Endothelial cell of umbilical vein (primary cell): ENCODE measurements at regions not wholly inside any gene's neighbourhood (a gene's known extent, or its start where the extent isn't known, plus 50 kb on each side); places are given as distances from the start of the nearest gene placed in this dataset.

Experiments
- BruUV-seq: library from RNA; stranded (reverse); fragments of 400-500 nt; replicated peaks from 2 replicates; lab custom pipeline; 2021; lab: Mats Ljungman, UMichigan
- CTCF ChIA-PET: fragments of 300-600, 350-600 bp; sonication (Branson Sonifier 250); formaldehyde crosslinking; loops from one replicate; lab custom pipeline; 2021; ENCODE audit warnings: antibody characterized with exemption, inconsistent platforms; lab: Charles Lee
- POLR2A ChIA-PET: fragments of 300-600, 350-600 bp; sonication (Branson Sonifier 250); formaldehyde crosslinking; loops from one replicate; lab custom pipeline; 2021; ENCODE audit warnings: antibody characterized with exemption, inconsistent platforms; lab: Charles Lee
- DNase-seq: peaks from one replicate; pipeline ENCODE4 v3.0.0-alpha.2; 2011; ENCODE audit warnings: low read depth, low spot score
- FAIRE-seq: peaks from 2 replicates; lab custom pipeline; 2011; peaks lifted over from hg19 to GRCh38; lab: Jason Lieb, UNC
- H2AFZ ChIP-seq: 2 replicates; pipeline ENCODE4 v1.6.0; 2012; ENCODE audit warnings: low read depth, low read length, control low read depth, inconsistent platforms
- H3K27ac ChIP-seq: 2 replicates; pipeline ENCODE4 v1.5.1; 2011; ENCODE audit warnings: low read depth, mild to moderate bottlenecking, control low read depth, low read length, moderate library complexity; ENCODE audit not compliant: insufficient read depth
- H3K27me3 ChIP-seq, 2 experiments: 2 replicates each; pipeline versions ENCODE4 v1.6.0 to v1.6.1; 2011; ENCODE audit warnings: low read length in 2 of 2, mixed read lengths in 1 of 2; ENCODE audit not compliant: control insufficient read depth in 2 of 2, insufficient read depth in 2 of 2
- H3K36me3 ChIP-seq, 2 experiments: 2 replicates in 1 of 2; 3 replicates in 1 of 2; pipeline ENCODE4 v1.5.1; 2011; ENCODE audit warnings: low read length in 2 of 2, mild to moderate bottlenecking in 1 of 2, moderate library complexity in 1 of 2; ENCODE audit not compliant: control insufficient read depth in 2 of 2, insufficient read depth in 2 of 2; ENCODE audit errors: extremely low read depth in 1 of 2
- H3K4me1 ChIP-seq: 3 replicates; pipeline ENCODE4 v1.5.1; 2011; ENCODE audit warnings: mild to moderate bottlenecking, low read length; ENCODE audit not compliant: control insufficient read depth, insufficient read depth; ENCODE audit errors: extremely low read depth
- H3K4me2 ChIP-seq: 2 replicates; pipeline ENCODE4 v1.6.1; 2011; ENCODE audit warnings: low read length, control low read depth, mixed read lengths; ENCODE audit not compliant: insufficient read depth
- H3K4me3 ChIP-seq, 3 experiments: fragments of 200-600 bp in 1 of 3; sonication (generic), shearing (Covaris generic) in 1 of 3; replicated peaks in 1 of 3; 2 replicates each; pipeline ENCODE4 v1.5.1; 2011 to 2016; ENCODE audit warnings: control low read depth in 3 of 3, low read length in 3 of 3, mild to moderate bottlenecking in 2 of 3, inconsistent platforms in 1 of 3, low read depth in 1 of 3, moderate library complexity in 1 of 3; ENCODE audit not compliant: insufficient read depth in 1 of 3
- H3K79me2 ChIP-seq: 2 replicates; pipeline ENCODE4 v1.6.0; 2012; ENCODE audit warnings: low read length, inconsistent platforms; ENCODE audit not compliant: control insufficient read depth, insufficient read depth
- H3K9ac ChIP-seq: replicated peaks from 2 replicates; pipeline ENCODE3; 2011; ENCODE audit warnings: low read length, control low read depth; ENCODE audit not compliant: insufficient read depth; ENCODE audit errors: extremely low read depth
- H3K9me1 ChIP-seq: replicated peaks from 3 replicates; pipeline ENCODE4 v1.6.0; 2011; ENCODE audit warnings: mild to moderate bottlenecking, low read length; ENCODE audit not compliant: control insufficient read depth, insufficient read depth; ENCODE audit errors: extremely low read depth
- H3K9me3 ChIP-seq: replicated peaks from 2 replicates; pipeline ENCODE4 v1.5.1; 2012; ENCODE audit warnings: low read length, inconsistent platforms; ENCODE audit not compliant: control insufficient read depth, insufficient read depth
- H4K20me1 ChIP-seq: replicated peaks from 2 replicates; pipeline ENCODE3; 2011; ENCODE audit warnings: mild to moderate bottlenecking, low read length; ENCODE audit not compliant: control insufficient read depth, insufficient read depth; ENCODE audit errors: extremely low read depth
- EZH2 ChIP-seq: IDR thresholded peaks from 2 replicates; pipeline ENCODE4 v1.6.1; 2012; ENCODE audit warnings: borderline replicate concordance, low read depth, mild to moderate bottlenecking, moderate library complexity, low read length, inconsistent platforms; ENCODE audit not compliant: severe bottlenecking
- FOS ChIP-seq: IDR thresholded peaks from 2 replicates; pipeline ENCODE4 v1.6.1; 2011; ENCODE audit warnings: mild to moderate bottlenecking, low read length, moderate library complexity, borderline replicate concordance; ENCODE audit not compliant: insufficient read depth
- GATA2 ChIP-seq: IDR thresholded peaks from 2 replicates; pipeline ENCODE4 v1.7.0; 2011; ENCODE audit warnings: low read depth, mild to moderate bottlenecking, moderate library complexity, mixed read lengths, low read length; ENCODE audit not compliant: insufficient read length, insufficient read depth
- JUN ChIP-seq: IDR thresholded peaks from 2 replicates; pipeline ENCODE4 v1.6.1; 2011; ENCODE audit warnings: borderline replicate concordance, low read depth; ENCODE audit not compliant: insufficient read length, insufficient read depth
- MAX ChIP-seq: IDR thresholded peaks from 2 replicates; pipeline ENCODE4 v1.6.1; 2011; ENCODE audit not compliant: insufficient read depth, insufficient read length
- MYC ChIP-seq: IDR thresholded peaks from one replicate; pipeline ENCODE4 v1.6.1; 2011; ENCODE audit warnings: mild to moderate bottlenecking, low read depth, low read length
- POLR2A ChIP-seq: IDR thresholded peaks from 2 replicates; pipeline ENCODE4 v1.6.1; 2012; ENCODE audit warnings: low read depth, mild to moderate bottlenecking, control low read depth, low read length
- POLR2AphosphoS5 ChIP-seq: IDR thresholded peaks from 2 replicates; pipeline ENCODE4 v1.6.1; 2012; ENCODE audit warnings: low read depth, mild to moderate bottlenecking, control low read depth, low read length, moderate library complexity; ENCODE audit not compliant: insufficient read depth
- dilution Hi-C: fragments of 300-500 bp; cut with MboI; formaldehyde crosslinking; loops from one replicate; pipeline ENCODE4 v1.15.0; 2019; ENCODE audit warnings: low sequenced_read_pairs; ENCODE audit not compliant: extremely low pct_ligation_motif_present
- intact Hi-C: fragments of 100-400 bp; cut with micrococcal nuclease; formaldehyde crosslinking; loops from one replicate; pipeline ENCODE4 v1.10.0; 2022

- dilution Hi-C loops = no loop called here
Observed at GRCh38 chr13:78820541-78820940, 161.6 kb upstream of the OBI1 start.

GRCh38 chr13:78816592-78816991 is 157.6 kb upstream of the OBI1 start:
- Histone ChIP-seq H4K20me1 (no peaks in the 10 kb centered on the region), H3K27me3 (no peaks in the 10 kb centered on the region), H3K79me2 (no peaks in the 10 kb centered on the region), H2AFZ (no peak overlapping the region), H3K4me2 (no peak overlapping the region), H3K9me1 (no peaks in the 10 kb centered on the region), H3K36me3 (no peaks in the 10 kb centered on the region), H3K9ac (no peak overlapping the region), H3K27ac (no peak overlapping the region), H3K4me1 (no peaks in the 10 kb centered on the region), H3K4me3 (no peak overlapping the region), H3K9me3 (no peaks in the 10 kb centered on the region)
- CTCF ChIA-PET = no interaction called here
- dilution Hi-C loops (no loop called here), intact Hi-C loops (no loop called here)
- no TSS peak for BruUV-seq
- POLR2A ChIA-PET = no interaction called here
- no peak for DNase-seq
- no peak for FAIRE-seq
- TF ChIP-seq POLR2AphosphoS5 (no peak), FOS (no peak), JUN (no peak)

More at GRCh38 chr13:78820541-78820940, 161.6 kb upstream of the OBI1 start:
- H3K9ac ChIP-seq = no peak overlapping the region
- no peaks in the 10 kb centered on the region for H3K9me1 ChIP-seq
- BruUV-seq = no TSS peak
- no peak overlapping the region for H3K4me2 ChIP-seq
- H3K27me3 ChIP-seq = no peaks in the 10 kb centered on the region
- H3K9me3 ChIP-seq = no peaks in the 10 kb centered on the region
- no peak for DNase-seq
- H2AFZ ChIP-seq = no peak overlapping the region
- intact Hi-C loops = no loop called here
- H3K4me1 ChIP-seq = no peaks in the 10 kb centered on the region
- no peaks in the 10 kb centered on the region for H3K79me2 ChIP-seq
- POLR2A ChIA-PET = no interaction called here
- CTCF ChIA-PET = no interaction called here
- TF ChIP-seq JUN (no peak), POLR2AphosphoS5 (no peak), MAX (no peak), GATA2 (no peak), MYC (no peak), POLR2A (no peak), EZH2 (no peak)
- no peak for FAIRE-seq
- no peak overlapping the region for H3K4me3 ChIP-seq
- no peaks in the 10 kb centered on the region for H3K36me3 ChIP-seq
- no peak overlapping the region for H3K27ac ChIP-seq
- no peaks in the 10 kb centered on the region for H4K20me1 ChIP-seq
